ENCODE measurements at regions not wholly inside any gene's neighbourhood (a gene's known extent, or its start where the extent isn't known, plus 50 kb on each side); places are given as distances from the start of the nearest gene placed in this dataset.
"Not testable (repeated sequence)": the region's sequence is repeated elsewhere in the genome, so short reads cannot be mapped to it uniquely, and the experiment has no call there.

GRCh38 chr12:31801872-31802271 lies 73.1 kb upstream of the AMN1 start:
- POLR2A ChIA-PET: no interaction called here
- Histone ChIP-seq H3K27me3 (replicated peaks in 2 of 5; ENCODE audit: control insufficient read depth in 4 of 5, insufficient read depth in 5 of 5, low read length in 4 of 5) (no peaks in the 10 kb centered on the region), H3K4me1 (ENCODE audit: control extremely low read depth in 1 of 4, control insufficient read depth in 4 of 4, insufficient read depth in 4 of 4, low read length in 3 of 4) (peaks cover 0 to 1% (median 0%) of the 10 kb centered on the region in 4 experiments), H3K4me3 (ENCODE audit: control insufficient read depth in 1 of 7, extremely low read depth in 1 of 7, insufficient read depth in 4 of 7, low read depth in 2 of 7, low read length in 6 of 7) (no peak overlapping the region), H3K36me3 (ENCODE audit: control insufficient read depth in 4 of 4, insufficient read depth in 4 of 4, low read length in 3 of 4) (no peaks in the 10 kb centered on the region), H3K9me3 (ENCODE audit: control extremely low read depth in 1 of 5, control insufficient read depth in 4 of 5, insufficient read depth in 2 of 5, low read depth in 1 of 5, low read length in 4 of 5) (no peaks in the 10 kb centered on the region), H3K27ac (ENCODE audit: insufficient read depth in 1 of 2, low read depth in 1 of 2, low read length in 2 of 2, poor library complexity in 1 of 2, severe bottlenecking in 2 of 2) (no peak overlapping the region)
- no peak for DNase-seq
- no CpG with 5 or more reads among the region's 4 CpGs for WGBS (ENCODE audit: insufficient coverage)
- CTCF ChIA-PET: interaction anchor here (0.6 kb wide), 2 partner anchors 485 to 1859 kb away, joined by 4 read pairs; no protein-coding TSS in a partner anchor

- ChIA-PET CTCF (no interaction called here), POLR2A (no interaction called here)
- WGBS (ENCODE audit: insufficient coverage): 83% methylated on average over 9 of the region's 13 CpGs
- Histone ChIP-seq H3K9me3 (ENCODE audit: control extremely low read depth in 1 of 5, control insufficient read depth in 4 of 5, insufficient read depth in 2 of 5, low read depth in 1 of 5, low read length in 4 of 5) (no peaks in the 10 kb centered on the region), H3K4me1 (ENCODE audit: control extremely low read depth in 1 of 4, control insufficient read depth in 4 of 4, insufficient read depth in 4 of 4, low read length in 3 of 4) (peaks cover 0 to 1% (median 0%) of the 10 kb centered on the region in 4 experiments), H3K36me3 (ENCODE audit: control insufficient read depth in 4 of 4, insufficient read depth in 4 of 4, low read length in 3 of 4) (no peaks in the 10 kb centered on the region), H3K27ac (ENCODE audit: insufficient read depth in 1 of 2, low read depth in 1 of 2, low read length in 2 of 2, poor library complexity in 1 of 2, severe bottlenecking in 2 of 2) (no peak overlapping the region), H3K27me3 (replicated peaks in 2 of 5; ENCODE audit: control insufficient read depth in 4 of 5, insufficient read depth in 5 of 5, low read length in 4 of 5) (no peaks in the 10 kb centered on the region), H3K4me3 (ENCODE audit: control insufficient read depth in 1 of 7, extremely low read depth in 1 of 7, insufficient read depth in 4 of 7, low read depth in 2 of 7, low read length in 6 of 7) (no peak overlapping the region)
- no peak for DNase-seq
Measured at GRCh38 chr12:31797230-31797872, 68.5 kb upstream of the AMN1 start.

- peaks cover 0 to 1% (median 0%) of the 10 kb centered on the region in 4 experiments for H3K4me1 ChIP-seq (ENCODE audit: control extremely low read depth in 1 of 4, control insufficient read depth in 4 of 4, insufficient read depth in 4 of 4, low read length in 3 of 4)
- POLR2A ChIA-PET: no interaction called here
- 95% methylated on average over 9 of the region's 11 CpGs for WGBS (ENCODE audit: insufficient coverage)
Measured at GRCh38 chr12:31796270-31796951, 67.6 kb upstream of the AMN1 start.

GRCh38 chr12:31794745-31795144 lies 65.9 kb upstream of the AMN1 start:
- POLR2A ChIA-PET: interaction anchor here (0.5 kb wide), 1 partner anchor 160 kb away, joined by 3 read pairs; no protein-coding TSS in a partner anchor
- Histone ChIP-seq H3K4me1 (ENCODE audit: control extremely low read depth in 1 of 4, control insufficient read depth in 4 of 4, insufficient read depth in 4 of 4, low read length in 3 of 4) (peaks cover 0 to 2% (median under 1%) of the 10 kb centered on the region in 4 experiments), H3K4me3 (ENCODE audit: control insufficient read depth in 1 of 7, extremely low read depth in 1 of 7, insufficient read depth in 4 of 7, low read depth in 2 of 7, low read length in 6 of 7) (no peak overlapping the region), H3K36me3 (ENCODE audit: control insufficient read depth in 4 of 4, insufficient read depth in 4 of 4, low read length in 3 of 4) (no peaks in the 10 kb centered on the region), H3K9me3 (ENCODE audit: control extremely low read depth in 1 of 5, control insufficient read depth in 4 of 5, insufficient read depth in 2 of 5, low read depth in 1 of 5, low read length in 4 of 5) (no peaks in the 10 kb centered on the region), H3K27me3 (replicated peaks in 2 of 5; ENCODE audit: control insufficient read depth in 4 of 5, insufficient read depth in 5 of 5, low read length in 4 of 5) (no peaks in the 10 kb centered on the region), H3K27ac (ENCODE audit: insufficient read depth in 1 of 2, low read depth in 1 of 2, low read length in 2 of 2, poor library complexity in 1 of 2, severe bottlenecking in 2 of 2) (no peak overlapping the region)
- WGBS (ENCODE audit: insufficient coverage): 83% methylated on average over 5 of the region's 5 CpGs
- CTCF ChIA-PET: no interaction called here
- DNase-seq: no peak

More at GRCh38 chr12:31796270-31796951, 67.6 kb upstream of the AMN1 start:
- DNase-seq: no peak
- no peaks in the 10 kb centered on the region for H3K36me3 ChIP-seq (ENCODE audit: control insufficient read depth in 4 of 4, insufficient read depth in 4 of 4, low read length in 3 of 4)
- H3K4me3 ChIP-seq (ENCODE audit: control insufficient read depth in 1 of 7, extremely low read depth in 1 of 7, insufficient read depth in 4 of 7, low read depth in 2 of 7, low read length in 6 of 7): no peak overlapping the region
- CTCF ChIA-PET: no interaction called here
- no peaks in the 10 kb centered on the region for H3K9me3 ChIP-seq (ENCODE audit: control extremely low read depth in 1 of 5, control insufficient read depth in 4 of 5, insufficient read depth in 2 of 5, low read depth in 1 of 5, low read length in 4 of 5)
- no peak overlapping the region for H3K27ac ChIP-seq (ENCODE audit: insufficient read depth in 1 of 2, low read depth in 1 of 2, low read length in 2 of 2, poor library complexity in 1 of 2, severe bottlenecking in 2 of 2)
- H3K27me3 ChIP-seq (replicated peaks in 2 of 5; ENCODE audit: control insufficient read depth in 4 of 5, insufficient read depth in 5 of 5, low read length in 4 of 5): no peaks in the 10 kb centered on the region

GRCh38 chr12:31791265-31791664 lies 62.4 kb upstream of the AMN1 start:
- not testable (repeated sequence) for H3K4me1 ChIP-seq (ENCODE audit: control extremely low read depth in 1 of 4, control insufficient read depth in 4 of 4, insufficient read depth in 4 of 4, low read length in 3 of 4); H3K4me3 ChIP-seq (ENCODE audit: control insufficient read depth in 1 of 7, extremely low read depth in 1 of 7, insufficient read depth in 4 of 7, low read depth in 2 of 7, low read length in 6 of 7); DNase-seq; H3K9me3 ChIP-seq (ENCODE audit: control extremely low read depth in 1 of 5, control insufficient read depth in 4 of 5, insufficient read depth in 2 of 5, low read depth in 1 of 5, low read length in 4 of 5); H3K27me3 ChIP-seq (replicated peaks in 2 of 5; ENCODE audit: control insufficient read depth in 4 of 5, insufficient read depth in 5 of 5, low read length in 4 of 5); H3K27ac ChIP-seq (ENCODE audit: insufficient read depth in 1 of 2, low read depth in 1 of 2, low read length in 2 of 2, poor library complexity in 1 of 2, severe bottlenecking in 2 of 2); H3K36me3 ChIP-seq (ENCODE audit: control insufficient read depth in 4 of 4, insufficient read depth in 4 of 4, low read length in 3 of 4)
- 83% methylated on average over 3 of the region's 3 CpGs for WGBS (ENCODE audit: insufficient coverage)
- CTCF ChIA-PET: interaction anchor here (1.1 to 1.2 kb wide), 2 partner anchors 13 to 43 kb away, joined by 3 to 4 read pairs; no protein-coding TSS in a partner anchor
- POLR2A ChIA-PET: interaction anchor here (0.6 kb wide), 1 partner anchor 280 kb away, joined by 4 read pairs; no protein-coding TSS in a partner anchor

GRCh38 chr12:31790759-31791158 lies 61.9 kb upstream of the AMN1 start:
- Histone ChIP-seq H3K36me3 (ENCODE audit: control insufficient read depth in 4 of 4, insufficient read depth in 4 of 4, low read length in 3 of 4) (no peaks in the 10 kb centered on the region), H3K4me1 (ENCODE audit: control extremely low read depth in 1 of 4, control insufficient read depth in 4 of 4, insufficient read depth in 4 of 4, low read length in 3 of 4) (peaks cover 0 to 2% (median 0%) of the 10 kb centered on the region in 4 experiments), H3K27me3 (replicated peaks in 2 of 5; ENCODE audit: control insufficient read depth in 4 of 5, insufficient read depth in 5 of 5, low read length in 4 of 5) (no peaks in the 10 kb centered on the region), H3K4me3 (ENCODE audit: control insufficient read depth in 1 of 7, extremely low read depth in 1 of 7, insufficient read depth in 4 of 7, low read depth in 2 of 7, low read length in 6 of 7) (no peak overlapping the region), H3K27ac (ENCODE audit: insufficient read depth in 1 of 2, low read depth in 1 of 2, low read length in 2 of 2, poor library complexity in 1 of 2, severe bottlenecking in 2 of 2) (no peak overlapping the region), H3K9me3 (ENCODE audit: control extremely low read depth in 1 of 5, control insufficient read depth in 4 of 5, insufficient read depth in 2 of 5, low read depth in 1 of 5, low read length in 4 of 5) (peaks cover 0 to under 1% (median 0%) of the 10 kb centered on the region in 5 experiments)
- 0% methylated on average over 1 of the region's 1 CpG for WGBS (ENCODE audit: insufficient coverage)
- ChIA-PET CTCF (interaction anchor here (1.2 kb wide), 1 partner anchor 43 kb away, joined by 3 read pairs; no protein-coding TSS in a partner anchor), POLR2A (interaction anchor here (0.6 kb wide), 1 partner anchor 281 kb away, joined by 4 read pairs; no protein-coding TSS in a partner anchor)
- no peak for DNase-seq

GRCh38 chr12:31785318-31785717 lies 56.5 kb upstream of the AMN1 start:
- CTCF ChIA-PET: no interaction called here
- H3K9me3 ChIP-seq (ENCODE audit: control extremely low read depth in 1 of 5, control insufficient read depth in 4 of 5, insufficient read depth in 2 of 5, low read depth in 1 of 5, low read length in 4 of 5): peaks cover 0 to 12% (median 0%) of the 10 kb centered on the region in 5 experiments
- no peak for DNase-seq
- POLR2A ChIA-PET: no interaction called here
- H3K4me1 ChIP-seq (ENCODE audit: control extremely low read depth in 1 of 4, control insufficient read depth in 4 of 4, insufficient read depth in 4 of 4, low read length in 3 of 4): no peaks in the 10 kb centered on the region
- WGBS (ENCODE audit: insufficient coverage): no CpG with 5 or more reads among the region's 2 CpGs
- H3K36me3 ChIP-seq (ENCODE audit: control insufficient read depth in 4 of 4, insufficient read depth in 4 of 4, low read length in 3 of 4): no peaks in the 10 kb centered on the region
- no peaks in the 10 kb centered on the region for H3K27me3 ChIP-seq (replicated peaks in 2 of 5; ENCODE audit: control insufficient read depth in 4 of 5, insufficient read depth in 5 of 5, low read length in 4 of 5)
- no peak overlapping the region for H3K27ac ChIP-seq (ENCODE audit: insufficient read depth in 1 of 2, low read depth in 1 of 2, low read length in 2 of 2, poor library complexity in 1 of 2, severe bottlenecking in 2 of 2)
- no peak overlapping the region for H3K4me3 ChIP-seq (ENCODE audit: control insufficient read depth in 1 of 7, extremely low read depth in 1 of 7, insufficient read depth in 4 of 7, low read depth in 2 of 7, low read length in 6 of 7)

Measured in common myeloid progenitor, CD34-positive (primary cell).